SK-N-MC (cell line): ENCODE measurements at regions not wholly inside any gene's neighbourhood (a gene's known extent, or its start where the extent isn't known, plus 50 kb on each side); places are given as distances from the start of the nearest gene placed in this dataset.

Experiments
- EZH2 ChIP-seq: fragments of 200-600 bp; sonication (generic); IDR thresholded peaks from one replicate; pipeline ENCODE4 v1.6.1; 2017; ENCODE audit warnings: antibody characterized with exemption
- FOXP2 ChIP-seq: optimal IDR thresholded peaks from 2 replicates; pipeline ENCODE3; 2011; ENCODE audit warnings: mild to moderate bottlenecking, moderate library complexity; ENCODE audit not compliant: insufficient read depth; ENCODE audit errors: extremely low read length, control extremely low read depth
- POLR2AphosphoS5 ChIP-seq: IDR thresholded peaks from 2 replicates; pipeline ENCODE4 v1.6.1; 2012; ENCODE audit warnings: mild to moderate bottlenecking, low read depth, low read length, borderline replicate concordance

DNA sequence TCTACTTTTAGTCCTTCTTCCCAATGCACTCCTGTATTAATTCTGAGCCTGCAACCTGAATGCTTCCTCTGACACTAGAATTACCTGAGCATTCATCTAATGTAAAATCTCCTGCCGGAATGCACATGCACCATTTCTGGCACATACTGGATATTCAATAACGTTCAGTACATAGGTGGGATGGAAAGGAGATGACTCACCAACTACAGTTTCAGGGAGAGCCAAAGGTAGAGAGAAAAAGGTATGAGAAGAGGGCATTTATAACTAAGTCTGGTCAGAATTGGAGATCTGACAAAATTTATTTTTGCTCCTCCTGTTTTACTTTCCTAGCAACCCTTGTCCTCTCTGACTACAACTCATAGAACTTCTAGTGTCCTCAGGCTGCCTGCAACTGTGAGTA lies 1954.1 kb upstream of the CELF4 start:
- TF ChIP-seq POLR2AphosphoS5 (no peak), FOXP2 (no peak), EZH2 (no peak)
